IPS-20b (cell line): ENCODE measurements at regions not wholly inside any gene's neighbourhood (a gene's known extent, or its start where the extent isn't known, plus 50 kb on each side); places are given as distances from the start of the nearest gene placed in this dataset.

ENCODE experiments used
- H3K27ac ChIP-seq: one replicate; pipeline ENCODE4 v1.5.1; 2013; ENCODE audit warnings: low read length
- H3K27me3 ChIP-seq: 2 replicates; pipeline ENCODE4 v1.6.1; 2013; ENCODE audit warnings: mild to moderate bottlenecking, low read length, inconsistent platforms; ENCODE audit not compliant: insufficient read depth
- H3K36me3 ChIP-seq: 2 replicates; pipeline ENCODE4 v1.6.1; 2013; ENCODE audit warnings: low read depth, mild to moderate bottlenecking, inconsistent platforms, low read length, moderate library complexity; ENCODE audit not compliant: insufficient read depth
- H3K4me1 ChIP-seq: 2 replicates; pipeline ENCODE4 v1.6.1; 2013; ENCODE audit warnings: mild to moderate bottlenecking, control low read depth, inconsistent platforms, low read length, moderate library complexity; ENCODE audit not compliant: insufficient read depth
- H3K4me3 ChIP-seq: 2 replicates; pipeline ENCODE4 v1.5.1; 2013; ENCODE audit warnings: mild to moderate bottlenecking, low read length, inconsistent platforms
- H3K9ac ChIP-seq: 2 replicates; pipeline ENCODE4 v1.6.1; 2013; ENCODE audit warnings: low read depth, mild to moderate bottlenecking, inconsistent platforms, low read length, moderate library complexity
- H3K9me3 ChIP-seq: 2 replicates; pipeline ENCODE4 v1.6.1; 2013; ENCODE audit warnings: mild to moderate bottlenecking, low read depth, low read length, inconsistent platforms; ENCODE audit not compliant: insufficient read depth

GRCh38 chr1:8201331-8201861 is 116.5 kb upstream of the SLC45A1 start:
- H3K9me3 ChIP-seq, result no peaks in the 10 kb centered on the region
- peak overlapping the region; percentile 36 for H3K27ac ChIP-seq
- H3K4me1 ChIP-seq, result peaks cover 12% of the 10 kb centered on the region
- H3K27me3 ChIP-seq, result no peaks in the 10 kb centered on the region
- no peaks in the 10 kb centered on the region for H3K36me3 ChIP-seq
- no peak overlapping the region for H3K4me3 ChIP-seq
- no peak overlapping the region for H3K9ac ChIP-seq

- no peak overlapping the region for H3K27ac ChIP-seq
- H3K4me3 ChIP-seq, result no peak overlapping the region
These were observed 117.4 kb upstream of the SLC45A1 start for GRCh38 chr1:8200317-8201115.

GRCh38 chr1:8198522-8198921 is 119.4 kb upstream of the SLC45A1 start:
- Histone ChIP-seq H3K4me1 (peaks cover 12% of the 10 kb centered on the region), H3K9ac (no peak overlapping the region), H3K9me3 (no peaks in the 10 kb centered on the region), H3K27me3 (no peaks in the 10 kb centered on the region), H3K36me3 (no peaks in the 10 kb centered on the region), H3K4me3 (no peak overlapping the region), H3K27ac (no peak overlapping the region)

More at GRCh38 chr1:8200317-8201115, 117.4 kb upstream of the SLC45A1 start:
- Histone ChIP-seq H3K9me3 (no peaks in the 10 kb centered on the region), H3K27me3 (no peaks in the 10 kb centered on the region), H3K9ac (no peak overlapping the region), H3K4me1 (peaks cover 12% of the 10 kb centered on the region), H3K36me3 (no peaks in the 10 kb centered on the region)

- Histone ChIP-seq H3K9ac (no peak overlapping the region), H3K27me3 (no peaks in the 10 kb centered on the region), H3K4me3 (no peak overlapping the region), H3K27ac (no peak overlapping the region), H3K36me3 (no peaks in the 10 kb centered on the region), H3K4me1 (peaks cover 12% of the 10 kb centered on the region), H3K9me3 (no peaks in the 10 kb centered on the region)
These were observed 120.2 kb upstream of the SLC45A1 start for GRCh38 chr1:8197493-8198282.

- Histone ChIP-seq H3K27ac (no peak overlapping the region), H3K4me3 (no peak overlapping the region), H3K27me3 (no peaks in the 10 kb centered on the region), H3K4me1 (no peaks in the 10 kb centered on the region), H3K9ac (no peak overlapping the region), H3K36me3 (no peaks in the 10 kb centered on the region), H3K9me3 (no peaks in the 10 kb centered on the region)
These were observed 123.3 kb upstream of the SLC45A1 start for GRCh38 chr1:8194481-8195227.

- H3K4me3 ChIP-seq, result no peak overlapping the region
- H3K36me3 ChIP-seq, result no peaks in the 10 kb centered on the region
- no peaks in the 10 kb centered on the region for H3K9me3 ChIP-seq
- H3K9ac ChIP-seq, result no peak overlapping the region
- H3K27ac ChIP-seq, result no peak overlapping the region
- no peaks in the 10 kb centered on the region for H3K27me3 ChIP-seq
- H3K4me1 ChIP-seq, result no peaks in the 10 kb centered on the region
These were observed 124.0 kb upstream of the SLC45A1 start for GRCh38 chr1:8193840-8194406.

GRCh38 chr1:8191474-8191873 is 126.4 kb upstream of the SLC45A1 start:
- no peak overlapping the region for H3K4me3 ChIP-seq
- H3K4me1 ChIP-seq, result no peaks in the 10 kb centered on the region
- H3K27ac ChIP-seq, result no peak overlapping the region
- no peak overlapping the region for H3K9ac ChIP-seq
- H3K9me3 ChIP-seq, result no peaks in the 10 kb centered on the region
- H3K27me3 ChIP-seq, result no peaks in the 10 kb centered on the region
- no peaks in the 10 kb centered on the region for H3K36me3 ChIP-seq

- Histone ChIP-seq H3K4me3 (no peak overlapping the region), H3K36me3 (no peaks in the 10 kb centered on the region), H3K27ac (no peak overlapping the region), H3K9ac (no peak overlapping the region), H3K4me1 (no peaks in the 10 kb centered on the region), H3K9me3 (no peaks in the 10 kb centered on the region), H3K27me3 (no peaks in the 10 kb centered on the region)
These were observed 127.9 kb upstream of the SLC45A1 start for GRCh38 chr1:8189931-8190483.

- Histone ChIP-seq H3K9me3 (no peaks in the 10 kb centered on the region), H3K27me3 (no peaks in the 10 kb centered on the region), H3K27ac (no peak overlapping the region), H3K36me3 (no peaks in the 10 kb centered on the region), H3K4me3 (no peak overlapping the region), H3K4me1 (no peaks in the 10 kb centered on the region), H3K9ac (no peak overlapping the region)
These were observed 132.5 kb upstream of the SLC45A1 start for GRCh38 chr1:8185400-8185799.

GRCh38 chr1:8184301-8184700 is 133.6 kb upstream of the SLC45A1 start:
- Histone ChIP-seq H3K4me1 (no peaks in the 10 kb centered on the region), H3K36me3 (no peaks in the 10 kb centered on the region), H3K27me3 (no peaks in the 10 kb centered on the region), H3K9me3 (no peaks in the 10 kb centered on the region), H3K27ac (no peak overlapping the region), H3K4me3 (no peak overlapping the region), H3K9ac (no peak overlapping the region)
